ENCODE measurements at regions not wholly inside any gene's neighbourhood (a gene's known extent, or its start where the extent isn't known, plus 50 kb on each side); places are given as distances from the start of the nearest gene placed in this dataset.
"Not testable (repeated sequence)": the region's sequence is repeated elsewhere in the genome, so short reads cannot be mapped to it uniquely, and the experiment has no call there.

- no peak for DNase-seq
These were observed 627.4 kb upstream of the ADGRB3 start for GRCh38 chr6:68007717-68008116.

- DNase-seq, result no peak
These were observed 648.3 kb upstream of the ADGRB3 start for GRCh38 chr6:67986694-67987232.

- no peak for DNase-seq
These were observed 658.6 kb upstream of the ADGRB3 start for GRCh38 chr6:67976486-67976885.

GRCh38 chr6:67974931-67975330, 660.2 kb upstream of the ADGRB3 start:
- DNase-seq, result no peak

GRCh38 chr6:67971812-67972211, 663.3 kb upstream of the ADGRB3 start:
- DNase-seq, result no peak

- no peak for DNase-seq
These were observed 668.3 kb upstream of the ADGRB3 start for GRCh38 chr6:67966830-67967229.

GRCh38 chr6:67956352-67956751, 678.7 kb upstream of the ADGRB3 start:
- no peak for DNase-seq

- DNase-seq, result no peak
These were observed 682.1 kb upstream of the ADGRB3 start for GRCh38 chr6:67952948-67953347.

GRCh38 chr6:67952121-67952520, 683.0 kb upstream of the ADGRB3 start:
- DNase-seq, result no peak

GRCh38 chr6:67947762-67948161, 687.3 kb upstream of the ADGRB3 start:
- DNase-seq, result not testable (repeated sequence)

GRCh38 chr6:67935976-67936477, 699.1 kb upstream of the ADGRB3 start:
- DNase-seq, result no peak

GRCh38 chr6:67933278-67933677, 701.8 kb upstream of the ADGRB3 start:
- DNase-seq, result no peak

- not testable (repeated sequence) for DNase-seq
These were observed 712.5 kb upstream of the ADGRB3 start for GRCh38 chr6:67922588-67922987.

GRCh38 chr6:67920040-67920439, 715.0 kb upstream of the ADGRB3 start:
- not testable (repeated sequence) for DNase-seq

GRCh38 chr6:67916399-67916798, 718.7 kb upstream of the ADGRB3 start:
- no peak for DNase-seq

GRCh38 chr6:67914419-67914818, 720.7 kb upstream of the ADGRB3 start:
- DNase-seq, result no peak

GRCh38 chr6:67909354-67909753, 725.7 kb upstream of the ADGRB3 start:
- DNase-seq, result no peak

GRCh38 chr6:67908379-67908778, 726.7 kb upstream of the ADGRB3 start:
- no peak for DNase-seq

- DNase-seq, result not testable (repeated sequence)
These were observed 730.3 kb upstream of the ADGRB3 start for GRCh38 chr6:67904735-67905134.

- DNase-seq, result no peak
These were observed 736.2 kb upstream of the ADGRB3 start for GRCh38 chr6:67898875-67899274.

GRCh38 chr6:67897998-67898607, 737.0 kb upstream of the ADGRB3 start:
- DNase-seq, result no peak

GRCh38 chr6:67896476-67896875, 738.6 kb upstream of the ADGRB3 start:
- DNase-seq, result no peak

GRCh38 chr6:67889682-67889995, 745.4 kb upstream of the ADGRB3 start:
- no peak for DNase-seq

- DNase-seq, result no peak
These were observed 746.0 kb upstream of the ADGRB3 start for GRCh38 chr6:67888886-67889681.

Data from activated effector memory CD4-positive, alpha-beta T cell treated with anti-CD3 and anti-CD28 coated beads, Interleukin-2, amount 50 U/mL, for 16 hours (primary cell).